GM19397 (cell line): ENCODE measurements at regions not wholly inside any gene's neighbourhood (a gene's known extent, or its start where the extent isn't known, plus 50 kb on each side); places are given as distances from the start of the nearest gene placed in this dataset.
"Not testable (repeated sequence)": the region's sequence is repeated elsewhere in the genome, so short reads cannot be mapped to it uniquely, and the experiment has no call there.

Experiments
- ATAC-seq: cut with Tn5 transposase; IDR thresholded peaks from one replicate; pipeline ENCODE4 v1.9.1; 2021; ENCODE audit warnings: mild to moderate bottlenecking, moderate library complexity; ENCODE audit not compliant: unreplicated experiment

DNA sequence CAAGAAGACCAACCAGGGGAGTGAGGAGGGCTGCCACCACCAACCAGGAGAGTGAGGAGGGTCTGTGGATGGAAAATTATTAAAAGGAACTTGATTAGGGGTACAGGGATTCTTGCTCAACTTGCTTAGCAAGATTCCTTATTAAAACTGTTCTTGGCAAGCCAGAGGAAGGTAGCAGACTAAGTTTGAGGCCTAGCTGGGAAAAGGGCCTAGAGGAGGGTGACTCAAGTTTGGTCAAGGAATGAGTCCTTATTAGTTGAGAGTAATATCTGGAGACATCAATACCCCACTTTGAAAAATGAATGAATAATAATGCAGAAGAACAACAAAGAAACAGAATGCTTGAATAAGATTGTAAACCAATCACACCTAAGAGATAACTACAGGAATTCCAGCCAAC, 612.4 kb upstream of the ZFP42 start:
- ATAC-seq: no peak

DNA sequence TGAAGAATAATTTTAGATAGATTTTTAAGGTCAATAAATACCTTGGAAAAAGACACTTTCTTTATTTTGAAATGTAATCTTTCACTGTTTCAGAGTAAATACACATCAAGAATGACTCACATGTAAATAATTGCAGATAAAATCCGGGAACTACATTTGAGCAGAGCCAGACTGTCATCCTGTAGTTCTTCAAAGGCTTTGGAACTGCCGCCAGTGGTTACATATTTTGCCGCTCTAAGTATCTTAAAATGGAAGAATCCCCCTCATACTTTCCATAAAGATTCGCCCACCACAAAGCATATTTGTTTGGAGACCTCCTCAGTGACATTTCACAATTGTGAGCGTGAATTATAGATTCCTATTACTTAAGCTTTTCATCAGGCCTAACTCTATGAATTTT, 607.8 kb upstream of the ZFP42 start:
- no peak for ATAC-seq

DNA sequence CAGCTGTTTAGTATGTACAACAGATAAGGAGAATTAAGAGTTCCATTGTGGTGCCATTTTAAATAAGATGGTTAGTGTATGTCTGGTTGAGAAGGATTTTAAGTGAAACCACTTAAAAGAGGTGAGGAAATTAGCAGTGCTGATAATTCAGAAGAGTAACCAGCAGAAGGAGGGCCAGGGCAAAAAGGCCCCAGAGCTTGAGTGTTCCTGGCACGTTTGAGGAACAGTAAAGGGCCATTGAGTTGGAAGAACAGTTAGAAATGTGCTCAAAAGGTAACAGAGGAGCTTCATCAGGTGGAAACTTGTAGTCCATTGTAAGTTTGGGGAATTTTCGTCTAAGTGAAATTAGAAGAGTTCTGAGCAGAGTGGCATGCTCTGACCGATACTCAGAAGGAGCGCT, 606.2 kb upstream of the ZFP42 start:
- no peak for ATAC-seq

DNA sequence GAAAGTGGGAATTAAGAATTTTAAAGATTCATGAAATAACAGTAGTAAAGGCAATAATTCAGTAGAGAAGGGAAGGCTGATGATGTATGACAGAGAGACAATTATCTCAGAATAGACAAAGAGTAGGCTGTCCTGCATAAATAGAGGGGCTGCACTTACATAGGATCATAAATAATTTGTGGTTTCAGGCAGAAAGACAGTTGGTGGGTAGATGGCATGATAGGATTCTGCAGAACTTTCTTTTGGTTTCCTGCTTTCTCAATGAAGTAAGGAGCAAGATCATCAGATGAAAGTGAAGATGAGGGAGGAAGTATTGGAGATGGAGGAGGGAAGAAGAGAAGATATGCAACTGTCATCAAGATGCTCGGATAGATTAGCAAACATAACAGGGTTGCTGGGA, 604.9 kb upstream of the ZFP42 start:
- ATAC-seq: no peak

DNA sequence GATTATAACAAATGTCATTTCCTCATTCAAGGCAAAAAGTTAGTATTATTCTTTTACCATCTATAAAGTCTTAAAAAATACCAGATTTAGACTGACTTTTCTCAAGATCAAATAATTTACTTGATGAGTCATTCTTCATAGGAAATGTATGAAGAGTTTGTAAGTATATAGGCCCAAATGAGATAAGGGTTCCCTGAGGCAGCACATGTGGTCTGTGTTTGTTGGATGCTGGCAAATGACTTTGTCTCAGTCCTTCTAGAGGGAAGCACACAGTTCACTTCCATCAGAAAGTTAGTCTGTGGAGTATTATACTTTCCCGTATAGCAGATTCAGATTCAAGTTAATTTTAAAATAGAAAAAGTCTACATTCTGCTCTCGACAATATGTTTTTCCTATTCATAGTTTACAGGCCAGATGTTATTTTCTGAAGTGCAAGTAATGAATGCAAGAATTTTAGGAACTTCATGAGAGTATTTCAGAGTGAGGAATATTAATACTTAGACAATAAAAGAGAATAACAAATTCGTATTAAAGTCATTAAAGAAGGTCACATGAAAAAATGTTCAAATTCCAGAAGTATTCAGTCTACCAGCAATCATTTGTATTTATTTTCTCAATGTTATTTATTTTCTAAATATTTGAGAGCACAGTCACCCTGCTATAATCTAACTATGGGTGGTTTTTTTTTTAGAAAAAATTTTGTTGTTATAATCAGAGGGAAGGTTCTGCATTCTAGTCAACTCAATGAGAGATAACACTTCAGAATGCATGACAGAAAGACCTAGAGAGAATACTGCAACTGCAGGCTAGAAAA, 601.8 kb upstream of the ZFP42 start:
- ATAC-seq: no peak

DNA sequence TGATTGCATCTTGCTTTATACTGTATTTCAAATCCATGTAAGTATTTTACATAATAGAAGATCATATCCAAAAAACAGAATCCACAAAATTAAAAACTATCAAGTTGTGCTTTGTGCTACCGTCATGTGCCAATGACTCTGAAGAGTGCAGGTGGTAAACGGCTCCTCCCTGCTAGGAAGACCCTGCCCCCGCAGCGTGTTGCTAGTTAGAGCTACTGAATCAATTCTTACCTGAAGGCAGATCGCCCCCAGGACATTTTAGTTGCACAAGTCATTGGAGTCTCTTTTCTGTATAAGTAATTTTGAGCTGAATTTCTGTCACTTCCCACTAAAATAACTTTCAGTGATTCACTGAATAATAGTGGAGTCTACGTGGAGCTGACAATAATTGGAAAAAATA, 599.5 kb upstream of the ZFP42 start:
- ATAC-seq: no peak

DNA sequence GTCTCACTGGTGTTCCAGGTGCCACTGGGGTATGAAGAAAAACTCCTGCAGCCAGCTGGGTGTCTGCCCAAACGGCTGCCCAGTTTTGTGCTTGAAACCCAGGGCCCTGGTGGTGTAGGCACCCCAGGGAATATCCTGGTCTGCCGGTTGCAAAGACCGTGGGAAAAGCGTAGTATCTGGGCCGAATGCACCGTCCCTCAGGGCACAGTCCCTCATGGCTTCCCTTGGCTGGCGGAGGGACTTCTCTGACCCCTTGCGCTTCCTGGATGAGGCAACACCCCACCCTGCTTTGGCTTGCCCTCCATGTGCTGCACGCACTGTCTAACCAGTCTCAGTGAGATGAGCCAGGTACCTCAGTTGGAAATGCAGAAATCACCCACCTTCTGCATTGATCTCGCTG, 587.1 kb upstream of the ZFP42 start:
- ATAC-seq: not testable (repeated sequence)

DNA sequence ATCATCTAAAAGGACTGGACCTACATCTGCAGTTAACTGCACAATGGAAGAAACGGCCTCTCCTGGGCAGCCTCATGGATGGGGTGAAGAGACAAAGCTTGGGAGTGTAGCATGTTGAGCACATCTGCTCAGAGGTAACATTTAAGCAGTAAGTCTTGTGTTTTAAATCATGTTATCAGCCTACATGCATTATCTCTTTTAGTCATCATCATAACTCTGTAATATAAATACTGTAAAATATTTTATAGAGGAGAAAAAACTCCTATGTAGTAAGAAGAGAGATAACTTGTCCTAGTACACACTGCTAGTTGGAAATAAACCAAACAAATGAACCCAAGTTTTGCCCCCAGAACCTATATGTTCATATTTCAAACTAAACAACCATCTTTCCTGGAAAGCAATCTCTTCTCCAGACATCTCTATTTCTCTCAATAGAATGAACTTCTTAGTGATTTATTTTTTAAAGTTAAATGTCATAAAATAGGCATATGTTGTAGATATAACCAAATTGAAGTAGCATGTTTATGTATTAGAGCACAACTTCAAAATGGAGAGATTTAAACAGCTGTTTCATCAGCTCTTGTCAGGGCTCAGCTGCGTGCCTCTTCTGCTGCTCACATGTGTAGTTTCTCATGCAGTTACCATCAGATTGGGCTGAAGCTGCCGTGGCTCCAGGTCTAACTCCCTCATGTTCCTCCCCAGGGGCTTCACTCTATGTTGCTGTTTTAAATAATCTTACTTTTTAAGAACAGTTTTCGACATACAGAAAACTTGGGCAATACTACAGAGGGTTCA, 581.8 kb upstream of the ZFP42 start:
- ATAC-seq: no peak

DNA sequence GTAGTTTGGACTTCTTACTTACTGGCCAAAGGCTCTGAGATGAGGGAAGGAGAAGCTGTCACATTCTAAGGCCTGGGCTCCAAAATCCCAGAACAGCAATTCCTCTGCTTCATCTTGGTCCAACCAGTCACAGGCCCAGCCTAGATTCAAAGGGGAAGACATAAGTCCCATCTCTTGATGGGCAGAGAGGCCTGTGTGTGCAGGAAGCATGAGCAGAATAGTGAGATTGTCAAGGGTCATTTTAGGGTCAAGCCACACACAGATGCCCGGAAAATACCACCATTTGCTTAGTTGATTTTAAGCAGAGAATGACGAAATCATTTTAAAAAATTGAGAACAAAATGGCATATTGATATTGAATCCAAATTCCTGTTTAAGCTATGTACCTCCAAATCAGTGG, 580.9 kb upstream of the ZFP42 start:
- ATAC-seq: no peak

DNA sequence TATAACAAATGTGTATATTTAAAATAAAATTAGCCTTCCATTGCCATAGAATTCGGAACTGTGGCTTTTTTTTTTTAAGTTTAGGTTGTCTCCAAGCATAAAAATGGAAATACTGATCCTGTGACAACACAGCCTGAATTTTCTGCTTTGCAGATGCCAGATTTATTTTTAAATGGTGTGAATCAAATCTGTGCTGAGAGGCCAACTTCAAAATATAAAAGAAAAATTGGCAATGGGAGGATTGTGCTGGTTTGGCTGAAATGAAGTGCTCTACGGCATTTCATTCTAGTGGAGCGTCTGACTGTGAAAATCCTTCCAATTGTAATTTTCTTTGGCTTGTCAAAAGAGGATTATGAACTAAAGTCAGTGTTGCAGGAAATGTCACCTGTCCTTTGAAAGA, 580.3 kb upstream of the ZFP42 start:
- ATAC-seq: no peak

DNA sequence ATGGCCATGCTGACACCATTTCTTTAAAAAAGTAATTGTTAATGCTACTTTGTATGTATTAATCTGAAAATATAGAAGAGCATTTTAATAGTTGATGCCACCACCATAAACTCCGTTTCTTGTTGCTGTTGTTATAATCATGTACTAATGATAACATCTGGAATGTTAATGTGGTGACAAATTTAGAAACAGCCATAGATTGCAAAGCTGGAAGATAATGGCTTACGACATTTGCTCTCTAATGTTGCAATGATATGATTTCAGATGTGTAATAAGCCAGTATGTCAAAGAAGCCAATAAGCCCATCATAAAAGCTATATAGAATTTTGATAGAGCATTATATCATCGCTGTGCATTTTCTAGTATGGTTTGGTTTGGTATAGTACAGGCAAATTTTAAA, 579.4 kb upstream of the ZFP42 start:
- ATAC-seq: no peak

DNA sequence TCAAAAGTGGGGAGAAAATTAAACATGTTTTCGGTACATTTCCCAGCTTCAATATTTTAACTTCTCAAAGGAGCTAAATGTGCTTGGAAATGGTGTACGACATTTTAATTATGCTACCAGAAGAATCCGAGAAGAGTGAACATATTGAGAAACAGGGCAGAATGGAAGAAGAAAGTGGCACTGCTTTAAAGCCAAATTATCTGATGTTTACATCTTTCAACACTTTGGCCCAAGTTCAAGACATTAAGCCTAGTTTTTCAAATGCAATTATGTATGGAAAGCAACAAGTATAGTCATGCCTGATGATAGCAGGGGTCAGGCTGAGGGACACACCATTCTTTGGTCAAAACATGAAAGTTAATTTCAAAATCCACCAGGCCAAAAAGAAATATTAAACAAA, 577.9 kb upstream of the ZFP42 start:
- no peak for ATAC-seq

DNA sequence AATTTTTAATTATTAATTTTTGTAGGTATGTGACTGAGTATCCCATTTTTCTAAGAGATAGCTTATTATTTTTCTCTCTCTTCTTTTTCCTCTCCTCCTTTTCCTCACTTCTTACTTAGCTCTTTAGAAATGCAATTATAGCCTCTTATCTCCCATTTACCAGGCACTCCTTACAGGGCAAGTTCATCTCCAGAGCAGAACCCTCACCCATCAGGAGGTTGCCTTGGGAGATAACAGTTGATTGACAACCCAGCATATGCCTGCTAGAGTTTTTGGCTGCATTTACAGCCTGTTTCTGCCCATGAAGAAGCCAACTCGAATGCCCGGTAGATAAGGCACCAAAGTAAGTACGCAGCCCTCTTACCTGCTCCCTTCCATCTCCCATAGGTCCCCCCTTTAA, 572.9 kb upstream of the ZFP42 start:
- ATAC-seq: no peak

DNA sequence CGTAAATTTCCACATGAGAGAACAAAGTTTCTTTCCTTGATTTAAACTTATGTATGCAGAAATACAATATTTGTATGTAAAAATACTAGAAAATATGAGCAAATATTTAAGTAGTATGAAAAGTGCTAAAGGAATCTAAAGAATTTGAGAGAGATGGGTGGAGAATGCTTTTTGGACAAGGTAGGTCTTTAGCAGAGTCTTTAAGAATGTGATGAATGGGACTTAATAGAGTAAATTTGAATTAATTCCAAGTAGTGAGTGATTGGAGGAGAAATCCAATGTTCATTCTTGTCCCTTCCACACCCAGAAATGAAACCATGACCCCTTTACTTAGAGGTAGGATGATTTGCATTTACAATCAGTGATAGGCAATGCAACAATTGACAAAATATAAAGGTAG, 570.9 kb upstream of the ZFP42 start:
- ATAC-seq: no peak

DNA sequence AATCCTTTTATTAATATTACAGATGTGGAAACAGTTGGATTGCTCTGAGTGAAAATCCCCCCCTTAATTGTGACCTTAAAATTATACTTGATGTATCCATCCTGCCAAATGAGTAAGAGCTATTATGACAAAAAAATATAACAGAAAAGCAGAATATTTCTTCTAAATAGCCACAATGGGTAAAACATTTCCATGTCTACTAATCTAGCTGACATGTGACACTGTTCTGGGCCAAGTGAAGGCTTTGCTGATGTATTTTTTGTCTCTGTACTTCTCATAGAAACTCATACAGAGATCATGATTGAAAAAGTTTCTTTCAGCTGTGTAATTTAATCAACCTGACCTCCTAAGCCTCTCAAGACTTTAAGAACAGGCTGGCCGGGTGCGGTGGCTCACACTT, 569.1 kb upstream of the ZFP42 start:
- no peak for ATAC-seq

DNA sequence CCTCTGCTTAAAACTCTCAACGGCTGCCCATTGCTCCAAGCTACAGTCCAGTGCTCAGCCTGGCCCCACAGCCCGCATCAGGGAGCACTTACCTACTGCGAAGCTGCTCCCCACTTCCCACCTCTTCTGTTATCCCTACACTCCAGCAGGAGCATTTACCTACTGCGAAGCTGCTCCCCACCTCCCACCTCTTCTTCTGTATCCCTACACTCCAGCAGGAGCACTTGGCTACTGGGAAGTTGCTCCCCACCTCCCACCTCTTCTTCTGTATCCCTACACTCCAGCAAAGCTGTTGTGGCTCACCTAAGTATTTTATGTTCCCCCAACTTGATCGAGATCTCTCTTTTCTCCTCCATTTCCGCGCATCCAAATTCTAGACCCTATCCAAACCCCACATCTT, 563.3 kb upstream of the ZFP42 start:
- ATAC-seq: no peak

DNA sequence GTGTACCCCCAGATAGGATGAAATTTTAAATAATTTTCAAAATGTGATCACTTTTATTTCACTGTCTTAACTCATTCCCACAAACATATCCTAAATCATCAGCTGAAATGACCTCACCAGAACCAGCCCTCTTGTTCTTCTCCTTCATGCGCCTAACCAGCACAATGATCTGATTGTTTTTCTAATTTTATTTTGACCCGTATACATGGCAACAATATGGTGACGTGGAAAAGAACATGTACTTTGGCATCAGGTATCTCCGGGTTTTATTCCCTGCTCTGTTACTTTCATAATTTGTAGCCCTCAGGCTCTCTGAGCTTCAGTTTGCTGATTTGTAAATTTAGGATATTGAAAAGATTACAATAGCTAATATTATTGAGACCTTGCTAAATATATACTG, 562.4 kb upstream of the ZFP42 start:
- ATAC-seq: no peak

DNA sequence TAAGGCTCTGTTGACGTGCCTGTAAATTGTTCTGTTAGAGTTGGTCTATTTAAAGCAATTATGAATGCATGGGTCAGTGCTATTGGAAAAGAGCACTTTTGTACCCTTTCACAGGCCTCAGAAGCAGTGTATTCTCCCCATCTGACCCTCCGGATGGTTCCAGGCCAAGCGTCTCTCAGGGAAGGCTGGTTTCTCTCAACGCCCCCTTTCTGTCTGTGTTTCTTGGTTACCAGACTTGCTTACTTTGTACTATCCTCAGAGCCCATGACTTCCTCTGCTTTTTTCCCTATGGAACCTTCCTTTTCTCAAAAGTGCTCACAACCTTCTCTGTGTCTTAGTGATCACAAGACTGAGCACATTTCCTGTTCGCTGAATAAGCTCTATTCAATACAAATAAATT, 559.3 kb upstream of the ZFP42 start:
- ATAC-seq: no peak

DNA sequence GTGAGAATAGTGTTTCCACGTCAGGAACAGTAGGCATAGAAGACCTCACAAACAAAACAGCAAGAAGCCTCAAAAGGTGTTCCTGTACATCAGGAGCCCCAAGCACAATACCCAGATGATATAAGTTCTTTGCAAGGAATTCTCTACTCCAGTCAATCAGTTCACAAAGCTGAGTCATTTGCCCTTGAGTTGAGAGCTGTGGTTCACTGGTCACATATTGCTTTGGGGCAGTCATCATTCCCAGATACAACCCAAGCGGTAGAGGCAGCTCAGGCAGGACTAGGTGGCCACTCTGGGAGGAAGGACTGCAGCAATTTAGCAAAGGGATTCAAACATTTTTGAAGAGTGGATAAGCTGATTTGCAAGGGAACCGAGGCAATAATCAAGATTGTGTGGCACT, 551.5 kb upstream of the ZFP42 start:
- no peak for ATAC-seq

DNA sequence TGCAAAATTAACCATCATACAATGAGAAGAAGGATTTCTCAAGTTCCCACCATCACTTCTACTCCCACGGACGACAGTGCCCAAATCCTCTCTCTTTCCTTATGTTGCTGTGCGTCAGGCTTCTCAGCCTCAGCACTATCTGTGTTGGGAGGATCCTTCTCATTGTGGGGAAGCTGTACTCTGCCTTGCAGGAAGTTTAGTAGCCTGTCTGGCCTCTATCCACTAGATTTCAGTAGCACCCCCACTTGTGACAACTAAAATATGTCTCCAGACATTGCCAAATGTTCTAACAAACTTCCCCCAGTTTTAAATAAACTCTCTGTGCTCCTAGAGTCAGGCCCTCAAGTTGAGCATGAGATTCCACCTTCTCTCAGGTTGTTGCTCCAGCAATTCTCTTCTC, 545.9 kb upstream of the ZFP42 start:
- ATAC-seq: no peak

DNA sequence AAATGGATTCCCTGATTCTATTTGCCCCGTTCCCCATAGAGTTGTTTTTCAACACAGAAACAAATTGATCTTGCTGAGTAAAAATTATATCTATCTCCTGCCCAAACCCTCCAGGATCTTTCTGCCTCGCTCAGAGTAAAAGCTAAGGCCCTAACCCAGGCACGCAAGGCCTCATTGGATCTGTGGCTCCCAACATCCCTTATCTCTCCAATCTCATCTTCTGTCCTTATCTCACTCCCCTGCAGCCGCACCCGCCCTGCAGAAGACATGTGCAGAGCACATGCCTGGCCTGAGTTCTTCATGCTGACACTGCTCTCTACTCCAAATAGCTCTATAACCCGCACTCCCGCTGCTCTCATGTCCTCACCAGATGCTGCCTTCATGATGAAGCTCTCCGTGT, 543.8 kb upstream of the ZFP42 start:
- ATAC-seq: no peak

DNA sequence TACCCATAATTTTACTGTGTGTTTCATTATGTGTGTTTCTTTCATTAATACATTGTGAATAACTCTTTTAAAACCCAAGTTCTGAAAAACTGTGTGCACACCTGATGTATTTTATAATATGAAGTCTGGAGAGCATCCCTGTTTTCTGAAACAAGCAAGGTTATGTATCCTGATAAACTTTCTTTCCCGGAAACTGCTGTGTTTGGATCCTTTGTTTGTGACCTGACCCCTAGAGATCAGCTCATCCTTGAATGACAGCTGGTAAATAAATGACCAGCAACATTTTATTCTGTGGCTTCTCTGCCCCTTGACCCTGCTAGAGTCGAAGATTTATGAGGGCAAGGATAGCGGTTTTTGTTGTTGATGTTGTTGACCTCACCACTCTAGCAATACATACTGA, 535.6 kb upstream of the ZFP42 start:
- ATAC-seq: no peak

DNA sequence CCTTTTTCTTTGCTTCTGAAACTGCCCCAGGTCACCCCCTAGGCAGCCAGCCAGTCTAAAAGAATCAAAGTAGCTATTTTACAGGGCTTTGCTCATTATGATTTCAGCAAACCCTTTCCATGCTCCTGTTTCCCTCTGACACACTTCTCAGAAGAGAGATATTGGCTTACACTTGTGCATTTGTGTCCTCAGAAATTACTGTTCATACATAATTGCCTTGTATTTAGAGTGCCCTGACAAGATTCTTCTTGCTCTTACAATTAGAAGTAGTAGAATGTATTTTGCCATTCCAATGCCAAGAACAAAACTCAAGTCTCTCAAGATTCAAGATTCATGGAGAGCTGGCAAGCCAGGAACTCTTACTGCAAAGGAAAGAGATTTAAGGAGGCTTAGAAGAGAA, 531.0 kb upstream of the ZFP42 start:
- no peak for ATAC-seq
